SK-N-SH (cell line): ENCODE measurements at regions not wholly inside any gene's neighbourhood (a gene's known extent, or its start where the extent isn't known, plus 50 kb on each side); places are given as distances from the start of the nearest gene placed in this dataset.

Source experiments
- CTCF ChIA-PET: fragments of 300-600, 350-600 bp; formaldehyde crosslinking; extraction: SDS; loops from one replicate; lab custom pipeline; 2021; lab: Yijun Ruan, JAX
- POLR2A ChIA-PET: fragments of 350-600 bp; sonication (Branson Sonifier 250); formaldehyde crosslinking; extraction: SDS; loops from one replicate; lab custom pipeline; 2020; ENCODE audit warnings: antibody characterized with exemption, inconsistent platforms; lab: Yijun Ruan, JAX
- DNase-seq: peaks from one replicate; pipeline ENCODE4 v3.0.0; 2012
- H2AFZ ChIP-seq: fragments of 200-600 bp; sonication (generic); 2 replicates; pipeline ENCODE4 v1.8.1; 2016; ENCODE audit warnings: antibody characterized with exemption, mild to moderate bottlenecking, low read depth
- H3F3A ChIP-seq: fragments of 200-600 bp; sonication (generic); replicated peaks from 2 replicates; pipeline ENCODE3; 2016; ENCODE audit warnings: antibody characterized with exemption, mild to moderate bottlenecking; ENCODE audit not compliant: insufficient read depth
- H3K27ac ChIP-seq, 2 experiments: fragments of 200-500 bp in 1 of 2; fragments of 200-600 bp in 1 of 2; sonication (Bioruptor generic) in 1 of 2; sonication (generic), shearing (Covaris generic) in 1 of 2; 2 replicates each; pipeline versions ENCODE4 v1.5.1 to v1.6.1; 2014 to 2016; ENCODE audit warnings: low read depth in 2 of 2, inconsistent platforms in 1 of 2, low read length in 1 of 2, mild to moderate bottlenecking in 1 of 2, mixed read lengths in 1 of 2
- H3K27me3 ChIP-seq: fragments of 200-600 bp; sonication (generic), shearing (Covaris generic); 2 replicates; pipeline ENCODE4 v1.6.1; 2016; ENCODE audit warnings: mixed run types; ENCODE audit not compliant: insufficient read depth
- H3K36me3 ChIP-seq, 2 experiments: fragments of 200-500 bp in 1 of 2; fragments of 200-600 bp in 1 of 2; sonication (Bioruptor generic) in 1 of 2; sonication (generic) in 1 of 2; replicated peaks in 1 of 2; 2 replicates each; pipeline versions ENCODE3 to v1.5.1; 2014 to 2016; ENCODE audit warnings: low read length in 1 of 2, mild to moderate bottlenecking in 1 of 2; ENCODE audit not compliant: insufficient read depth in 2 of 2, control insufficient read depth in 1 of 2
- H3K4me1 ChIP-seq, 2 experiments: fragments of 200-500 bp in 1 of 2; fragments of 200-600 bp in 1 of 2; sonication (Bioruptor generic) in 1 of 2; sonication (generic), shearing (Covaris generic) in 1 of 2; 2 replicates each; pipeline versions ENCODE4 v1.5.1 to v1.6.1; 2014 to 2016; ENCODE audit warnings: low read depth in 1 of 2, low read length in 1 of 2, mixed run types in 1 of 2; ENCODE audit not compliant: insufficient read depth in 2 of 2, control insufficient read depth in 1 of 2
- H3K4me2 ChIP-seq: fragments of 200-600 bp; sonication (generic), shearing (Covaris generic); 2 replicates; pipeline ENCODE4 v1.6.1; 2017; ENCODE audit warnings: mixed run types
- H3K4me3 ChIP-seq, 2 experiments: fragments of 200-500 bp in 1 of 2; fragments of 200-600 bp in 1 of 2; sonication (Bioruptor generic) in 1 of 2; sonication (generic), shearing (Covaris generic) in 1 of 2; 2 replicates each; pipeline versions ENCODE4 v1.5.1 to v1.8.1; 2014 to 2016; ENCODE audit warnings: low read depth in 2 of 2, inconsistent platforms in 1 of 2, low read length in 1 of 2, mild to moderate bottlenecking in 1 of 2, mixed read lengths in 1 of 2, moderate library complexity in 1 of 2
- H3K79me2 ChIP-seq: fragments of 200-600 bp; sonication (generic); 2 replicates; pipeline ENCODE4 v1.8.1; 2017; ENCODE audit warnings: mild to moderate bottlenecking; ENCODE audit not compliant: insufficient read depth
- H3K9ac ChIP-seq: fragments of 200-600 bp; sonication (generic); 2 replicates; pipeline ENCODE4 v1.6.1; 2017; ENCODE audit warnings: mixed run types
- H3K9me2 ChIP-seq: fragments of 200-600 bp; sonication (generic); 2 replicates; pipeline ENCODE4 v1.6.1; 2017; ENCODE audit warnings: mixed run types
- H3K9me3 ChIP-seq: fragments of 200-600 bp; sonication (generic); 2 replicates; pipeline ENCODE4 v1.6.1; 2017; ENCODE audit warnings: mixed run types, mild to moderate bottlenecking, moderate library complexity
- H4K20me1 ChIP-seq: fragments of 200-600 bp; sonication (generic); 2 replicates; pipeline ENCODE4 v1.6.1; 2017; ENCODE audit warnings: mild to moderate bottlenecking, mixed run types; ENCODE audit not compliant: insufficient read depth
- CHD2 ChIP-seq: fragments of 150-350 bp; IDR thresholded peaks from 2 replicates; pipeline ENCODE4 v1.6.1; 2018; ENCODE audit warnings: low read length; ENCODE audit not compliant: partially characterized antibody
- CTCF ChIP-seq: fragments of 200-600 bp; sonication (generic); IDR thresholded peaks from 2 replicates; pipeline ENCODE4 v1.6.1; 2017; ENCODE audit warnings: antibody characterized with exemption, mild to moderate bottlenecking, moderate library complexity
- ELF1 ChIP-seq: IDR thresholded peaks from 2 replicates; pipeline ENCODE4 v1.4.0; 2012
- EZH2phosphoT487 ChIP-seq: fragments of 200-600 bp; sonication (generic); IDR thresholded peaks from 2 replicates; pipeline ENCODE4 v1.6.1; 2017; ENCODE audit warnings: low read depth, mixed run types, mild to moderate bottlenecking, antibody characterized with exemption, moderate library complexity, borderline replicate concordance
- FOSL2 ChIP-seq: IDR thresholded peaks from 2 replicates; pipeline ENCODE4 v1.4.0; 2012; ENCODE audit warnings: low read depth, mild to moderate bottlenecking, moderate library complexity, borderline replicate concordance
- FOXM1 ChIP-seq: IDR thresholded peaks from 2 replicates; pipeline ENCODE4 v1.4.0; 2012; ENCODE audit warnings: low read depth, mild to moderate bottlenecking
- GABPA ChIP-seq: IDR thresholded peaks from 2 replicates; pipeline ENCODE4 v1.4.0; 2012; ENCODE audit warnings: low read depth, mild to moderate bottlenecking
- GATA2 ChIP-seq: sonication (generic); formaldehyde crosslinking; IDR thresholded peaks from 2 replicates; pipeline ENCODE4 v1.5.0; 2020; ENCODE audit warnings: mild to moderate bottlenecking, missing genetic modification reagents
- IRF3 ChIP-seq: fragments of 150-350 bp; IDR thresholded peaks from 2 replicates; pipeline ENCODE4 v1.6.1; 2016; ENCODE audit warnings: mild to moderate bottlenecking, low read depth, low read length
- MEF2A ChIP-seq: IDR thresholded peaks from 2 replicates; pipeline ENCODE4 v1.4.0; 2012; ENCODE audit warnings: low read depth, borderline replicate concordance
- MXI1 ChIP-seq: IDR thresholded peaks from 2 replicates; pipeline ENCODE4 v1.6.1; 2012; ENCODE audit warnings: mild to moderate bottlenecking, low read depth, low read length, improper control_type of control experiment
- NRF1 ChIP-seq: IDR thresholded peaks from 2 replicates; pipeline ENCODE4 v1.6.1; 2012; ENCODE audit warnings: low read depth, mild to moderate bottlenecking, low read length
- PBX3 ChIP-seq: IDR thresholded peaks from 2 replicates; pipeline ENCODE4; 2012
- POLR2AphosphoS5 ChIP-seq: IDR thresholded peaks from 2 replicates; pipeline ENCODE4 v1.6.1; 2012; ENCODE audit warnings: low read depth, low read length
- RFX5 ChIP-seq: IDR thresholded peaks from 2 replicates; pipeline ENCODE4 v1.6.1; 2012; ENCODE audit warnings: mild to moderate bottlenecking, improper control_type of control experiment, low read length
- SIN3A ChIP-seq: IDR thresholded peaks from 2 replicates; pipeline ENCODE4 v1.6.1; 2012; ENCODE audit warnings: low read depth, mild to moderate bottlenecking, low read length, moderate library complexity, borderline replicate concordance
- USF1 ChIP-seq: IDR thresholded peaks from 2 replicates; pipeline ENCODE4 v1.4.0; 2012; ENCODE audit warnings: low read depth, borderline replicate concordance
- USF2 ChIP-seq: fragments of 150-350 bp; IDR thresholded peaks from 2 replicates; pipeline ENCODE4 v1.6.1; 2017; ENCODE audit warnings: antibody characterized with exemption, low read length, low read depth, borderline replicate concordance
- WGBS: methylation state at CpG from one replicate; pipeline ENCODE4 v1.1.6; 2017; ENCODE audit warnings: low lambda C conversion rate; 5-methylcytosine and 5-hydroxymethylcytosine counted together

- no peaks in the 10 kb centered on the region for H3K79me2 ChIP-seq
- H3K36me3 ChIP-seq, result no peaks in the 10 kb centered on the region
- no peak overlapping the region for H3K9ac ChIP-seq
- 42% methylated on average over 3 of the region's 3 CpGs for WGBS
- no peak overlapping the region for H2AFZ ChIP-seq
- TF ChIP-seq PBX3, result no peak
- TF ChIP-seq FOXM1, result no peak
- TF ChIP-seq USF1, result no peak
- TF ChIP-seq SIN3A, result no peak
- TF ChIP-seq FOSL2, result no peak
- no peak for TF ChIP-seq MEF2A
- no peak for TF ChIP-seq EZH2phosphoT487
- TF ChIP-seq RFX5, result no peak
- no peak for TF ChIP-seq POLR2AphosphoS5
- TF ChIP-seq ELF1, result no peak
- TF ChIP-seq, all 33 proteins: peak for 0
- POLR2A ChIA-PET, result no interaction called here
- Histone ChIP-seq H3K27ac (no peak overlapping the region), H3K4me3 (no peak overlapping the region), H3K27me3 (no peaks in the 10 kb centered on the region), H3K4me2 (no peak overlapping the region), H3K9me2 (no peaks in the 10 kb centered on the region), H3K4me1 (no peaks in the 10 kb centered on the region), H3K9me3 (no peaks in the 10 kb centered on the region), H3F3A (no peaks in the 10 kb centered on the region), H4K20me1 (no peaks in the 10 kb centered on the region)
- DNase-seq, result no peak
- CTCF ChIA-PET, result no interaction called here
These were observed 628.3 kb upstream of the CDH8 start for GRCh38 chr16:62664566-62664965.

GRCh38 chr16:62661435-62661834 lies 625.2 kb upstream of the CDH8 start:
- H3K27me3 ChIP-seq, result no peaks in the 10 kb centered on the region
- TF ChIP-seq USF1 (no peak), NRF1 (no peak), FOXM1 (no peak), GATA2 (CRISPR knock-in tag) (no peak), CTCF (no peak), MXI1 (no peak), USF2 (no peak), GABPA (no peak), CHD2 (no peak), PBX3 (no peak), IRF3 (no peak)
- H3K9me2 ChIP-seq, result no peaks in the 10 kb centered on the region
- no peaks in the 10 kb centered on the region for H3K4me1 ChIP-seq
- H3K4me3 ChIP-seq, result no peak overlapping the region
- H4K20me1 ChIP-seq, result no peaks in the 10 kb centered on the region
- ChIA-PET POLR2A (no interaction called here), CTCF (no interaction called here)
- no peaks in the 10 kb centered on the region for H3K36me3 ChIP-seq
- H2AFZ ChIP-seq, result no peak overlapping the region
- no peak overlapping the region for H3K9ac ChIP-seq
- no peak overlapping the region for H3K27ac ChIP-seq
- H3K9me3 ChIP-seq, result no peaks in the 10 kb centered on the region
- no peaks in the 10 kb centered on the region for H3K79me2 ChIP-seq
- H3F3A ChIP-seq, result no peaks in the 10 kb centered on the region
- no peak for DNase-seq
- H3K4me2 ChIP-seq, result no peak overlapping the region
